ENCODE measurements at regions not wholly inside any gene's neighbourhood (a gene's known extent, or its start where the extent isn't known, plus 50 kb on each side); places are given as distances from the start of the nearest gene placed in this dataset.

DNA sequence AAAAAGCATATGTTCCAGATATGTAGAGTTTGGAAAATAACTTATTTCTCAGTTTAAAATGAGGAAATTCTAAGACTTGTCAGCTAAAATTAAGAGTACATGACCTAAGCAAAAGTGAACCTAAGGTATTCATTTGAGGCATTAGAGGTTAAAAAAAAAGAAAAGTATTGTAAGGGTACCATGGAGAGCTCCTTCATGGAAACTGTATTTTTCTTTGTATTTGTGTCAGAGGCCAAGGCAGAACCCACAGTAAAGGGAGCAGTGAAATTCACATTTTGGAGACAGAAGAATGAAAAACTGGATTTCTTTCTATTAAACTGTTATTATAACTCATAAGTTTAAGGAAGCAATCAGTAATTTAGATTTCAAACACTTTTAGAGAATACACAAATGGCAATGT is 1494.8 kb downstream of the KCNT2 start:
- Mint-ChIP-seq H3K36me3 (no peaks in the 10 kb centered on the region), H3K4me3 (no peak overlapping the region), H3K4me1 (no peaks in the 10 kb centered on the region), H3K27ac (no peak overlapping the region), H3K9me3 (peaks cover 0 to 9% (median 0%) of the 10 kb centered on the region in 7 donors), H3K27me3 (no peaks in the 10 kb centered on the region)
- no peaks in the 10 kb centered on the region for H3K36me3 ChIP-seq (ENCODE audit: control insufficient read depth, insufficient read depth, low read length)
- H3K27me3 ChIP-seq (ENCODE audit: control insufficient read depth, insufficient read depth, low read length) = no peaks in the 10 kb centered on the region
- H3K9me3 ChIP-seq (ENCODE audit: control insufficient read depth in 2 of 2, low read length in 2 of 2) = no peaks in the 10 kb centered on the region
- DNase-seq (no peak), ATAC-seq (ENCODE audit: low read depth in 2 of 2) (no peak)
- no peak overlapping the region for H3K27ac ChIP-seq (ENCODE audit: insufficient read depth, low read length, poor library complexity, severe bottlenecking)
- H3K4me3 ChIP-seq (ENCODE audit: low read depth, low read length) = no peak overlapping the region
- H3K4me1 ChIP-seq (ENCODE audit: control insufficient read depth, insufficient read depth, low read length, poor library complexity, severe bottlenecking) = no peaks in the 10 kb centered on the region

DNA sequence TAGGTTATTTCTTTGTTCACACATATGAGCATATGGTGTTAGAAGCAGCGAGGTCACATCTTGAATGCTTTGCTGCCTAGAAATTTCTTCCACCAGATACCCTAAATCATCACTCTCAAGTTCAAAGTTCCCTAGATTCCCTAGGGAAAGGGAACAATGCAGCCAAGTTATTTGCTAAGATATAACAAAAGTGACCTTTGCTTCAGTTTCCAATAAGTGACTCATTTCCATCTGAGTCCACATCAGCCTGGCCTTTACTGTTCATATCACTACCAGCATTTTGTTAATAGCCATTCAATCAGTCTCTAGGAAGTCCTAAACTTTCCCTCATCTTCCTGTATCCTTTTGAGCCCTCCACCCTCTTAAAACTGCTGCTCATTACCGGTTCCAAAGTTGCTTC is 1502.5 kb downstream of the KCNT2 start:
- H3K27ac Mint-ChIP-seq = peak overlapping the region in 1 of 3 donors; percentile 32
- H3K27me3 ChIP-seq (ENCODE audit: control insufficient read depth, insufficient read depth, low read length) = no peaks in the 10 kb centered on the region
- no peaks in the 10 kb centered on the region for H3K27me3 Mint-ChIP-seq
- ATAC-seq (ENCODE audit: low read depth in 2 of 2) (no peak), DNase-seq (no peak)
- H3K4me3 ChIP-seq (ENCODE audit: low read depth, low read length) = no peak overlapping the region
- H3K27ac ChIP-seq (ENCODE audit: insufficient read depth, low read length, poor library complexity, severe bottlenecking) = no peak overlapping the region
- H3K4me1 Mint-ChIP-seq = no peaks in the 10 kb centered on the region
- no peaks in the 10 kb centered on the region for H3K9me3 ChIP-seq (ENCODE audit: control insufficient read depth in 2 of 2, low read length in 2 of 2)
- H3K9me3 Mint-ChIP-seq = peaks cover 0 to 18% (median 10%) of the 10 kb centered on the region in 7 donors
- no peak overlapping the region for H3K4me3 Mint-ChIP-seq
- no peaks in the 10 kb centered on the region for H3K36me3 Mint-ChIP-seq
- H3K36me3 ChIP-seq (ENCODE audit: control insufficient read depth, insufficient read depth, low read length) = no peaks in the 10 kb centered on the region
- H3K4me1 ChIP-seq (ENCODE audit: control insufficient read depth, insufficient read depth, low read length, poor library complexity, severe bottlenecking) = no peaks in the 10 kb centered on the region

DNA sequence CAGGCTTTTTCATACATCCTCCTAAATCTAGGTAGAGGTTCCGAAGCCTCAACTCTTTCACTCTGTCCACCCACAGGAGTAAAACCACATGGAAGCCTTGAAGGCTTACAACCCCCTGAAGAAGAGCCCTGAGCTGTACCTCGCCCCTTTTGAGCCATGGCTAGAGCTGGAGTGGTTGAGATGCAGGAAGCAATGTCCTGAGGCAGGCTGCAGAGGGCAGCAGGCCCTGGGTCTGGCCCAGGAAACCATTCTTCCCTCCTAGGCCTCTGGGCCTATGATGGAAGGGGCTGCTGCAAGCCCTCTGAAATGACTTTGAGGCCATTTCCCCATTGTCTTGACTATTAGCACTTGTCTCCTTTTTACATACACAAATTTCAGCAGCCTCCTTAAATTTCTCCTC is 1503.0 kb downstream of the KCNT2 start:
- ATAC-seq (ENCODE audit: low read depth in 2 of 2) (no peak), DNase-seq (no peak)
- no peak overlapping the region for H3K27ac Mint-ChIP-seq
- no peak overlapping the region for H3K4me3 ChIP-seq (ENCODE audit: low read depth, low read length)
- no peaks in the 10 kb centered on the region for H3K9me3 ChIP-seq (ENCODE audit: control insufficient read depth in 2 of 2, low read length in 2 of 2)
- H3K36me3 ChIP-seq (ENCODE audit: control insufficient read depth, insufficient read depth, low read length) = no peaks in the 10 kb centered on the region
- H3K36me3 Mint-ChIP-seq = no peaks in the 10 kb centered on the region
- no peaks in the 10 kb centered on the region for H3K27me3 ChIP-seq (ENCODE audit: control insufficient read depth, insufficient read depth, low read length)
- no peak overlapping the region for H3K27ac ChIP-seq (ENCODE audit: insufficient read depth, low read length, poor library complexity, severe bottlenecking)
- no peaks in the 10 kb centered on the region for H3K4me1 Mint-ChIP-seq
- no peaks in the 10 kb centered on the region for H3K27me3 Mint-ChIP-seq
- no peak overlapping the region for H3K4me3 Mint-ChIP-seq
- peaks cover 0 to 15% (median 10%) of the 10 kb centered on the region in 7 donors for H3K9me3 Mint-ChIP-seq
- H3K4me1 ChIP-seq (ENCODE audit: control insufficient read depth, insufficient read depth, low read length, poor library complexity, severe bottlenecking) = no peaks in the 10 kb centered on the region

- Histone ChIP-seq H3K27ac (ENCODE audit: insufficient read depth, low read length, poor library complexity, severe bottlenecking) (no peak overlapping the region), H3K9me3 (ENCODE audit: control insufficient read depth in 2 of 2, low read length in 2 of 2) (no peaks in the 10 kb centered on the region), H3K4me3 (ENCODE audit: low read depth, low read length) (no peak overlapping the region), H3K4me1 (ENCODE audit: control insufficient read depth, insufficient read depth, low read length, poor library complexity, severe bottlenecking) (no peaks in the 10 kb centered on the region), H3K27me3 (ENCODE audit: control insufficient read depth, insufficient read depth, low read length) (no peaks in the 10 kb centered on the region), H3K36me3 (ENCODE audit: control insufficient read depth, insufficient read depth, low read length) (no peaks in the 10 kb centered on the region)
- Mint-ChIP-seq H3K27me3 (no peaks in the 10 kb centered on the region), H3K9me3 (peaks cover 0 to 7% (median 2%) of the 10 kb centered on the region in 7 donors), H3K36me3 (no peaks in the 10 kb centered on the region), H3K4me1 (no peaks in the 10 kb centered on the region), H3K27ac (no peak overlapping the region), H3K4me3 (no peak overlapping the region)
- ATAC-seq (ENCODE audit: low read depth in 2 of 2) = no peak
- no peak for DNase-seq
Measured at GRCh38 chr1:195097316-195097715, 1510.9 kb downstream of the KCNT2 start.

DNA sequence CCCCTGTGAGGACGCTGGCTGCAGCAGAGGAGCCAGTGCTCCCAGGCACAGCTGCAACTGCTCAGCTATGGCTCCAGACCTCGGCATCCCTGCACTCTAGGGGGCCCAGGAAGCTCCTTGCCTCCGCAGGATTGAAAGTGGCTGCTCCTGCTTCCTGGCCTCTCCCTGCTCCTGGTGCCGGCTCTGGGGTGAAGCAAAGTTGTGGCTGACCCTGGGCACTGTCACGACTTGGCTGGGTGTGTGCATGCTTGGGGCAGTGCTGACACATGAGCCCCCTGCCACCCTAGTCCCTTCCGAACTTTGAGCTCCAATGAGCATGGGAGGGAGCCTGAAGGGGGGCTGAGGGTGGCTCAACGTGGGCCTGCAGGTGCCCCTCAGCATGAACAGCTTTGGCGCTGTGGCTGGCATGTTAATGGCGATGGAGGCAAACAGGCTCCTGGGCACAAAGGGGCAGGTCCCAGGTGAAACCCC is 1512.2 kb downstream of the KCNT2 start:
- H3K27ac Mint-ChIP-seq = no peak overlapping the region
- H3K4me1 ChIP-seq (ENCODE audit: control insufficient read depth, insufficient read depth, low read length, poor library complexity, severe bottlenecking) = no peaks in the 10 kb centered on the region
- no peak for ATAC-seq (ENCODE audit: low read depth in 2 of 2)
- no peaks in the 10 kb centered on the region for H3K9me3 ChIP-seq (ENCODE audit: control insufficient read depth in 2 of 2, low read length in 2 of 2)
- no peaks in the 10 kb centered on the region for H3K36me3 Mint-ChIP-seq
- H3K27me3 Mint-ChIP-seq = no peaks in the 10 kb centered on the region
- no peaks in the 10 kb centered on the region for H3K4me1 Mint-ChIP-seq
- no peak overlapping the region for H3K27ac ChIP-seq (ENCODE audit: insufficient read depth, low read length, poor library complexity, severe bottlenecking)
- peaks cover 0 to 5% (median 2%) of the 10 kb centered on the region in 7 donors for H3K9me3 Mint-ChIP-seq
- DNase-seq = no peak
- H3K4me3 ChIP-seq (ENCODE audit: low read depth, low read length) = no peak overlapping the region
- H3K27me3 ChIP-seq (ENCODE audit: control insufficient read depth, insufficient read depth, low read length) = no peaks in the 10 kb centered on the region
- no peak overlapping the region for H3K4me3 Mint-ChIP-seq
- H3K36me3 ChIP-seq (ENCODE audit: control insufficient read depth, insufficient read depth, low read length) = no peaks in the 10 kb centered on the region

DNA sequence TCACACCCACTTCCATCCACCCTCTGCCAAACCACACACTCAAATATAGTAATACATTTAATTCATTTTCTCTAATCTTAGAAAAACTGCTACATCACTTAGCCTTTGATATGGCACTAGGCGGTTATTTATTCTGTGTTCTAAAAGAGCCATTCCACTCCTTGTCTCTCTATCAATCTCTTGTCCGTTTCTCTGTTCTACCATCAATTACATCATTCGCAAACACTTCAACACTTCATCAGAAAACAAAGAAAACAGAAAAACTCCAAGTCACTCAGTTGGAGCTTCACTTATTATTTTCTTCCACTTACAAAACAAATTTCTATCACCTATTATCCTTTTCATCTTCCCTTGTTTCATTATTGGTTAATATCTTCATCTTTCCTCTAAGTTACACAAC is 1523.0 kb downstream of the KCNT2 start:
- Mint-ChIP-seq H3K27ac (no peak overlapping the region), H3K4me3 (no peak overlapping the region), H3K36me3 (no peaks in the 10 kb centered on the region), H3K4me1 (no peaks in the 10 kb centered on the region), H3K9me3 (peaks cover 0 to 16% (median 0%) of the 10 kb centered on the region in 7 donors), H3K27me3 (no peaks in the 10 kb centered on the region)
- no peak for ATAC-seq (ENCODE audit: low read depth in 2 of 2)
- H3K27me3 ChIP-seq (ENCODE audit: control insufficient read depth, insufficient read depth, low read length) = no peaks in the 10 kb centered on the region
- no peak overlapping the region for H3K27ac ChIP-seq (ENCODE audit: insufficient read depth, low read length, poor library complexity, severe bottlenecking)
- H3K36me3 ChIP-seq (ENCODE audit: control insufficient read depth, insufficient read depth, low read length) = no peaks in the 10 kb centered on the region
- H3K4me3 ChIP-seq (ENCODE audit: low read depth, low read length) = no peak overlapping the region
- H3K9me3 ChIP-seq (ENCODE audit: control insufficient read depth in 2 of 2, low read length in 2 of 2) = no peaks in the 10 kb centered on the region
- no peaks in the 10 kb centered on the region for H3K4me1 ChIP-seq (ENCODE audit: control insufficient read depth, insufficient read depth, low read length, poor library complexity, severe bottlenecking)
- no peak for DNase-seq

- no peak overlapping the region for H3K27ac ChIP-seq (ENCODE audit: insufficient read depth, low read length, poor library complexity, severe bottlenecking)
- H3K9me3 Mint-ChIP-seq = peaks cover 0 to 16% (median 0%) of the 10 kb centered on the region in 7 donors
Measured at GRCh38 chr1:195082183-195082582, 1526.1 kb downstream of the KCNT2 start.

DNA sequence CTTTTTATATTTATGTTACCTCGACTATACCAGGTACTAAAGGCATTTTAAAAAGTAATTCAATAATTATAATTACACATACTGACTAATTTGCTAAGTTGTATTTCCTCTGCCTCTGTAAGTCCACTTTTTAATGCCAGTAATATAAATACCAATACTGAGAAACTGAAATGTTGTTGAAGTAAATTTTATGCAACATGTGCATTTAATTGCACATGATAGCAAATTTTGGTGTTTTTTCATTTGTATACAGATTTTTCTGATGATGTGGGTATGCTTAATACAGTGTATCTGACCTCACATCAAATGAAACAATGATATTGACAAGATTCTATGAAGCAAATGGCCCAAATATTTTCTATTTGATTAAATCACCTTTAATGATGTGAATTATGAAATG is 1531.6 kb downstream of the KCNT2 start:
- H3K27me3 Mint-ChIP-seq = no peaks in the 10 kb centered on the region
- ATAC-seq (ENCODE audit: low read depth in 2 of 2) = no peak
- DNase-seq = no peak

More at GRCh38 chr1:195082183-195082582, 1526.1 kb downstream of the KCNT2 start:
- no peaks in the 10 kb centered on the region for H3K36me3 ChIP-seq (ENCODE audit: control insufficient read depth, insufficient read depth, low read length)
- Mint-ChIP-seq H3K4me3 (no peak overlapping the region), H3K4me1 (no peaks in the 10 kb centered on the region), H3K27ac (no peak overlapping the region), H3K27me3 (no peaks in the 10 kb centered on the region), H3K36me3 (no peaks in the 10 kb centered on the region)
- H3K27me3 ChIP-seq (ENCODE audit: control insufficient read depth, insufficient read depth, low read length) = no peaks in the 10 kb centered on the region
- H3K9me3 ChIP-seq (ENCODE audit: control insufficient read depth in 2 of 2, low read length in 2 of 2) = no peaks in the 10 kb centered on the region
- ATAC-seq (ENCODE audit: low read depth in 2 of 2) = no peak
- H3K4me1 ChIP-seq (ENCODE audit: control insufficient read depth, insufficient read depth, low read length, poor library complexity, severe bottlenecking) = no peaks in the 10 kb centered on the region
- no peak overlapping the region for H3K4me3 ChIP-seq (ENCODE audit: low read depth, low read length)
- no peak for DNase-seq

More for the DNA sequence above, 1531.6 kb downstream of the KCNT2 start:
- H3K27ac Mint-ChIP-seq = no peak overlapping the region
- Histone ChIP-seq H3K9me3 (ENCODE audit: control insufficient read depth in 2 of 2, low read length in 2 of 2) (no peaks in the 10 kb centered on the region), H3K27ac (ENCODE audit: insufficient read depth, low read length, poor library complexity, severe bottlenecking) (no peak overlapping the region), H3K4me1 (ENCODE audit: control insufficient read depth, insufficient read depth, low read length, poor library complexity, severe bottlenecking) (no peaks in the 10 kb centered on the region), H3K27me3 (ENCODE audit: control insufficient read depth, insufficient read depth, low read length) (no peaks in the 10 kb centered on the region), H3K36me3 (ENCODE audit: control insufficient read depth, insufficient read depth, low read length) (no peaks in the 10 kb centered on the region), H3K4me3 (ENCODE audit: low read depth, low read length) (no peak overlapping the region)
- no peaks in the 10 kb centered on the region for H3K36me3 Mint-ChIP-seq
- peaks cover 0 to 8% (median 0%) of the 10 kb centered on the region in 7 donors for H3K9me3 Mint-ChIP-seq
- H3K4me3 Mint-ChIP-seq = no peak overlapping the region
- H3K4me1 Mint-ChIP-seq = no peaks in the 10 kb centered on the region

Data from CD4-positive, CD25-positive, alpha-beta regulatory T cell (primary cell).